ENCODE measurements at regions not wholly inside any gene's neighbourhood (a gene's known extent, or its start where the extent isn't known, plus 50 kb on each side); places are given as distances from the start of the nearest gene placed in this dataset.
A peak's percentile ranks its signal among the peaks of the same experiment; 100 is the strongest.

DNA sequence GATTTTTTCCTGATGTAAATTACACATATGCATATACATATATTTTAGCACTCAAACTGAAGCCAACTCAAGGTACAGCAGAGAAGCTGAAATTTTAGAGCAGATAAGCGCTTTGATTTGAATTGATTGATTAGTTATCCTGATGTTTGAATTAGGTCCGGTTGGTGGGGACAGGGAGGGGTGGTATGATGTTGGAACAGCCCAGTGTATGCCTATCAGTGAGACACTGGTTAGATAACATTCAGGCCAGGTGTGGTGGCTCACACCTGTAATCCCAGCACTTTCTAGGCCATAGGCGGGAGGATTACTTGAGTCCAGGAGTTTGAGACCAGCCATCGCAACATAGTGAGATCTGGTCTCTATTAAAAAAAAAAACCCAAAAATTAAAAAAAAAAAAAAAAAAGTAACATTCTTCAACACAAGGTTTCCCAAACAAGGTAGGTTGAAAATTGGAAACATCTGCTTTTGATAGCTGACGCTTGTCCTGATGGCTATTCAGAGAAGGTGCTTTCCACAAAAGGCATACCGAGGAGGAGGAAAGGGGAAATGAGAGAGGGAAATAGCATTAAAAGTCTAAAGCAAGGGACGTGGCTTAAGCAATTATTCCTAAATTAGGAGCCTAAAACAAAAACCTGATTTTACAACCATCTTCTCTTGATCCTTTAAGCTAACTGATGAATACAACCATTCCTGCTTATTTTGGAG lies 288.4 kb upstream of the JARID2 start (continued):
- TF ChIP-seq ZNF687 (IDR thresholded peaks at IDR 0.05): no peak
- no peak for TF ChIP-seq ESRRA (IDR thresholded peaks at IDR 0.05; ENCODE audit: low read length)
- peak; percentile 84 for TF ChIP-seq MTA2 (IDR thresholded peaks at IDR 0.05; ENCODE audit: low read depth)
- TF ChIP-seq KLF5 (IDR thresholded peaks at IDR 0.05; ENCODE audit: partially characterized antibody): no peak
- TF ChIP-seq, protein P1, sequence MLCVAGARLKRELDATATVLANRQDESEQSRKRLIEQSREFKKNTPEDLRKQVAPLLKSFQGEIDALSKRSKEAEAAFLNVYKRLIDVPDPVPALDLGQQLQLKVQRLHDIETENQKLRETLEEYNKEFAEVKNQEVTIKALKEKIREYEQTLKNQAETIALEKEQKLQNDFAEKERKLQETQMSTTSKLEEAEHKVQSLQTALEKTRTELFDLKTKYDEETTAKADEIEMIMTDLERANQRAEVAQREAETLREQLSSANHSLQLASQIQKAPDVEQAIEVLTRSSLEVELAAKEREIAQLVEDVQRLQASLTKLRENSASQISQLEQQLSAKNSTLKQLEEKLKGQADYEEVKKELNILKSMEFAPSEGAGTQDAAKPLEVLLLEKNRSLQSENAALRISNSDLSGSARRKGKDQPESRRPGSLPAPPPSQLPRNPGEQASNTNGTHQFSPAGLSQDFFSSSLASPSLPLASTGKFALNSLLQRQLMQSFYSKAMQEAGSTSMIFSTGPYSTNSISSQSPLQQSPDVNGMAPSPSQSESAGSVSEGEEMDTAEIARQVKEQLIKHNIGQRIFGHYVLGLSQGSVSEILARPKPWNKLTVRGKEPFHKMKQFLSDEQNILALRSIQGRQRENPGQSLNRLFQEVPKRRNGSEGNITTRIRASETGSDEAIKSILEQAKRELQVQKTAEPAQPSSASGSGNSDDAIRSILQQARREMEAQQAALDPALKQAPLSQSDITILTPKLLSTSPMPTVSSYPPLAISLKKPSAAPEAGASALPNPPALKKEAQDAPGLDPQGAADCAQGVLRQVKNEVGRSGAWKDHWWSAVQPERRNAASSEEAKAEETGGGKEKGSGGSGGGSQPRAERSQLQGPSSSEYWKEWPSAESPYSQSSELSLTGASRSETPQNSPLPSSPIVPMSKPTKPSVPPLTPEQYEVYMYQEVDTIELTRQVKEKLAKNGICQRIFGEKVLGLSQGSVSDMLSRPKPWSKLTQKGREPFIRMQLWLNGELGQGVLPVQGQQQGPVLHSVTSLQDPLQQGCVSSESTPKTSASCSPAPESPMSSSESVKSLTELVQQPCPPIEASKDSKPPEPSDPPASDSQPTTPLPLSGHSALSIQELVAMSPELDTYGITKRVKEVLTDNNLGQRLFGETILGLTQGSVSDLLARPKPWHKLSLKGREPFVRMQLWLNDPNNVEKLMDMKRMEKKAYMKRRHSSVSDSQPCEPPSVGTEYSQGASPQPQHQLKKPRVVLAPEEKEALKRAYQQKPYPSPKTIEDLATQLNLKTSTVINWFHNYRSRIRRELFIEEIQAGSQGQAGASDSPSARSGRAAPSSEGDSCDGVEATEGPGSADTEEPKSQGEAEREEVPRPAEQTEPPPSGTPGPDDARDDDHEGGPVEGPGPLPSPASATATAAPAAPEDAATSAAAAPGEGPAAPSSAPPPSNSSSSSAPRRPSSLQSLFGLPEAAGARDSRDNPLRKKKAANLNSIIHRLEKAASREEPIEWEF (IDR thresholded peaks at IDR 0.05; ENCODE audit: insufficient replicate concordance, low read depth, low read length): no peak
- TF ChIP-seq NR2F1 (conservative IDR thresholded peaks at IDR 0.05): no peak
- no peak for TF ChIP-seq SMAD5 (IDR thresholded peaks at IDR 0.05; ENCODE audit: low read depth)
- TF ChIP-seq ZNF622 (IDR thresholded peaks at IDR 0.05): no peak
- no peak for TF ChIP-seq MAX (IDR thresholded peaks at IDR 0.05; ENCODE audit: low read depth, low read length)
- TF ChIP-seq ZBTB33 (IDR thresholded peaks at IDR 0.05): no peak
- TF ChIP-seq USF2 (IDR thresholded peaks at IDR 0.05; ENCODE audit: borderline replicate concordance, low read depth, low read length): no peak
- TF ChIP-seq SREBF1 (IDR thresholded peaks at IDR 0.05; ENCODE audit: low read length): no peak
- 0 out of 2 replicates have a peak, but pooled peaks have one; percentile 49 for TF ChIP-seq BCL11A (IDR thresholded peaks at IDR 0.05; ENCODE audit: low read depth, low read length)
- no peak for TF ChIP-seq POLR2AphosphoS2 (IDR thresholded peaks at IDR 0.05; ENCODE audit: low read depth, low read length)
- TF ChIP-seq USF1 (IDR thresholded peaks at IDR 0.05; ENCODE audit: borderline replicate concordance, extremely low read length, insufficient read depth, low read depth, low read length): no peak
- no peak for TF ChIP-seq MEF2A (IDR thresholded peaks at IDR 0.05; ENCODE audit: insufficient read depth, low read depth, low read length)
- no peak for TF ChIP-seq SP1 (IDR thresholded peaks at IDR 0.05; ENCODE audit: low read depth, low read length)

Measured in GM12878 (cell line).